B cell (primary cell): ENCODE measurements at regions not wholly inside any gene's neighbourhood (a gene's known extent, or its start where the extent isn't known, plus 50 kb on each side); places are given as distances from the start of the nearest gene placed in this dataset.

Experiments
- EZH2 ChIP-seq: IDR thresholded peaks from 2 replicates; pipeline ENCODE4 v1.6.1; 2012; ENCODE audit warnings: borderline replicate concordance, low read depth, mild to moderate bottlenecking, moderate library complexity, low read length; ENCODE audit not compliant: insufficient read depth, poor library complexity, severe bottlenecking
- TF ChIP-seq, protein P1 (sequence below): fragments of 200-600 bp; IDR thresholded peaks from one replicate; pipeline ENCODE4 v1.8.0; 2022; ENCODE audit warnings: antibody characterized with exemption, mild to moderate bottlenecking

DNA sequence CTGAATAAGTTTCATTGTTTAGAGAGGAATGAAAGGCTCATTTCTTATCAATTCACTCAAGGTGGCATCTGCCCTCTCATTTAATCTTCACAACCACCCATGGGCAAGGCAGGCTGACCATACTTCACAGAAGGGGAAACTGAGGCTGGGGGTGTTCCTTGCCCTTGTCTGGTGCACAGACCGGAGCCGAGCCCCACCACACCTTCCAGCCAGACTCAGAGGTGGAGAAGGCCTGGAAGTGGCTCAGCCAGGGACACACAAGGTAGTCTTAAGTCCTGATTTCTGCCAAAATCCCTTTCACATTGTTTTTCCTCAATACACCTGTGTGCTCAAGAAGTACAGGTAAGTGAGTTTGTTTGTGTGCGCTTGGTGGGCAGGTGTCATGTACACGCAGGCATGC, 111.9 kb upstream of the TEX51 start:
- no peak for TF ChIP-seq EZH2
- TF ChIP-seq, protein P1, sequence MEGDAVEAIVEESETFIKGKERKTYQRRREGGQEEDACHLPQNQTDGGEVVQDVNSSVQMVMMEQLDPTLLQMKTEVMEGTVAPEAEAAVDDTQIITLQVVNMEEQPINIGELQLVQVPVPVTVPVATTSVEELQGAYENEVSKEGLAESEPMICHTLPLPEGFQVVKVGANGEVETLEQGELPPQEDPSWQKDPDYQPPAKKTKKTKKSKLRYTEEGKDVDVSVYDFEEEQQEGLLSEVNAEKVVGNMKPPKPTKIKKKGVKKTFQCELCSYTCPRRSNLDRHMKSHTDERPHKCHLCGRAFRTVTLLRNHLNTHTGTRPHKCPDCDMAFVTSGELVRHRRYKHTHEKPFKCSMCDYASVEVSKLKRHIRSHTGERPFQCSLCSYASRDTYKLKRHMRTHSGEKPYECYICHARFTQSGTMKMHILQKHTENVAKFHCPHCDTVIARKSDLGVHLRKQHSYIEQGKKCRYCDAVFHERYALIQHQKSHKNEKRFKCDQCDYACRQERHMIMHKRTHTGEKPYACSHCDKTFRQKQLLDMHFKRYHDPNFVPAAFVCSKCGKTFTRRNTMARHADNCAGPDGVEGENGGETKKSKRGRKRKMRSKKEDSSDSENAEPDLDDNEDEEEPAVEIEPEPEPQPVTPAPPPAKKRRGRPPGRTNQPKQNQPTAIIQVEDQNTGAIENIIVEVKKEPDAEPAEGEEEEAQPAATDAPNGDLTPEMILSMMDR: no peak
